LoVo (cell line): ENCODE measurements at regions not wholly inside any gene's neighbourhood (a gene's known extent, or its start where the extent isn't known, plus 50 kb on each side); places are given as distances from the start of the nearest gene placed in this dataset.

ENCODE experiments used
- DNase-seq: peaks from one replicate; pipeline ENCODE4 v3.0.0-alpha.2; 2016; ENCODE audit warnings: low spot score

GRCh38 chr16:64648282-64648681 lies 473.6 kb downstream of the CDH11 start:
- no peak for DNase-seq

GRCh38 chr16:64641343-64641742 lies 480.5 kb downstream of the CDH11 start:
- no peak for DNase-seq

- DNase-seq: no peak
Observed at GRCh38 chr16:64638766-64639165, 483.1 kb downstream of the CDH11 start.

- no peak for DNase-seq
Observed at GRCh38 chr16:64629622-64630021, 492.2 kb downstream of the CDH11 start.

- DNase-seq: no peak
Observed at GRCh38 chr16:64627781-64628180, 494.1 kb downstream of the CDH11 start.

- no peak for DNase-seq
Observed at GRCh38 chr16:64627288-64627687, 494.6 kb downstream of the CDH11 start.

GRCh38 chr16:64626776-64627175 lies 495.1 kb downstream of the CDH11 start:
- DNase-seq: no peak

- DNase-seq: no peak
Observed at GRCh38 chr16:64621616-64622015, 500.2 kb downstream of the CDH11 start.

GRCh38 chr16:64617836-64618476 lies 503.9 kb downstream of the CDH11 start:
- no peak for DNase-seq

- DNase-seq: no peak
Observed at GRCh38 chr16:64615630-64616280, 506.1 kb downstream of the CDH11 start.

- no peak for DNase-seq
Observed at GRCh38 chr16:64596196-64596595, 525.7 kb downstream of the CDH11 start.

GRCh38 chr16:64590513-64590912 lies 531.4 kb downstream of the CDH11 start:
- peak; percentile 12 for DNase-seq

- no peak for DNase-seq
Observed at GRCh38 chr16:64589836-64590235, 532.0 kb downstream of the CDH11 start.

- no peak for DNase-seq
Observed at GRCh38 chr16:64586781-64587180, 535.1 kb downstream of the CDH11 start.

GRCh38 chr16:64585367-64585766 lies 536.5 kb downstream of the CDH11 start:
- no peak for DNase-seq

- no peak for DNase-seq
Observed at GRCh38 chr16:64580558-64580957, 541.3 kb downstream of the CDH11 start.

- DNase-seq: no peak
Observed at GRCh38 chr16:64579712-64580111, 542.2 kb downstream of the CDH11 start.

- no peak for DNase-seq
Observed at GRCh38 chr16:64545768-64546167, 576.1 kb downstream of the CDH11 start.

- no peak for DNase-seq
Observed at GRCh38 chr16:64544859-64545258, 577.0 kb downstream of the CDH11 start.

- DNase-seq: no peak
Observed at GRCh38 chr16:64543441-64543840, 578.4 kb downstream of the CDH11 start.

GRCh38 chr16:64543031-64543430 lies 578.8 kb downstream of the CDH11 start:
- no peak for DNase-seq

- no peak for DNase-seq
Observed at GRCh38 chr16:64542152-64542551, 579.7 kb downstream of the CDH11 start.

- no peak for DNase-seq
Observed at GRCh38 chr16:64541621-64542020, 580.2 kb downstream of the CDH11 start.

GRCh38 chr16:64540434-64540833 lies 581.4 kb downstream of the CDH11 start:
- DNase-seq: peak; percentile 28
